ENCODE measurements at regions not wholly inside any gene's neighbourhood (a gene's known extent, or its start where the extent isn't known, plus 50 kb on each side); places are given as distances from the start of the nearest gene placed in this dataset.

GRCh38 chr13:83622422-83622784 lies 259.9 kb downstream of the SLITRK1 start:
- Histone ChIP-seq H3K36me3 (replicated peaks) (no peaks in the 10 kb centered on the region), H3K27ac (no peak overlapping the region), H3K27me3 (replicated peaks) (no peaks in the 10 kb centered on the region), H3K4me3 (ENCODE audit: low read depth, low read length) (no peak overlapping the region)
- TF ChIP-seq, protein P1, sequence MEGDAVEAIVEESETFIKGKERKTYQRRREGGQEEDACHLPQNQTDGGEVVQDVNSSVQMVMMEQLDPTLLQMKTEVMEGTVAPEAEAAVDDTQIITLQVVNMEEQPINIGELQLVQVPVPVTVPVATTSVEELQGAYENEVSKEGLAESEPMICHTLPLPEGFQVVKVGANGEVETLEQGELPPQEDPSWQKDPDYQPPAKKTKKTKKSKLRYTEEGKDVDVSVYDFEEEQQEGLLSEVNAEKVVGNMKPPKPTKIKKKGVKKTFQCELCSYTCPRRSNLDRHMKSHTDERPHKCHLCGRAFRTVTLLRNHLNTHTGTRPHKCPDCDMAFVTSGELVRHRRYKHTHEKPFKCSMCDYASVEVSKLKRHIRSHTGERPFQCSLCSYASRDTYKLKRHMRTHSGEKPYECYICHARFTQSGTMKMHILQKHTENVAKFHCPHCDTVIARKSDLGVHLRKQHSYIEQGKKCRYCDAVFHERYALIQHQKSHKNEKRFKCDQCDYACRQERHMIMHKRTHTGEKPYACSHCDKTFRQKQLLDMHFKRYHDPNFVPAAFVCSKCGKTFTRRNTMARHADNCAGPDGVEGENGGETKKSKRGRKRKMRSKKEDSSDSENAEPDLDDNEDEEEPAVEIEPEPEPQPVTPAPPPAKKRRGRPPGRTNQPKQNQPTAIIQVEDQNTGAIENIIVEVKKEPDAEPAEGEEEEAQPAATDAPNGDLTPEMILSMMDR (IDR thresholded peaks at IDR 0.05; ENCODE audit: low read depth, low read length, missing control alignments): no peak
- peak; percentile 76 for DNase-seq
- in situ Hi-C loops (cut with HindIII; ENCODE audit: low pct_ligation_motif_present, low sequenced_read_pairs): no loop called here

GRCh38 chr13:83621765-83622421 lies 260.4 kb downstream of the SLITRK1 start:
- no peaks in the 10 kb centered on the region for H3K27me3 ChIP-seq (replicated peaks)
- H3K36me3 ChIP-seq (replicated peaks): no peaks in the 10 kb centered on the region
- in situ Hi-C loops (cut with HindIII; ENCODE audit: low pct_ligation_motif_present, low sequenced_read_pairs): no loop called here
- no peak for DNase-seq
- H3K27ac ChIP-seq: no peak overlapping the region
- TF ChIP-seq, protein P1 (IDR thresholded peaks at IDR 0.05; ENCODE audit: low read depth, low read length, missing control alignments): no peak
- H3K4me3 ChIP-seq (ENCODE audit: low read depth, low read length): no peak overlapping the region

- in situ Hi-C loops (cut with HindIII; ENCODE audit: low pct_ligation_motif_present, low sequenced_read_pairs): no loop called here
- H3K4me3 ChIP-seq (ENCODE audit: low read depth, low read length): no peak overlapping the region
- TF ChIP-seq, protein P1 (IDR thresholded peaks at IDR 0.05; ENCODE audit: low read depth, low read length, missing control alignments): no peak
- DNase-seq: peak; percentile 4
- H3K27me3 ChIP-seq (replicated peaks): no peaks in the 10 kb centered on the region
- no peaks in the 10 kb centered on the region for H3K36me3 ChIP-seq (replicated peaks)
- no peak overlapping the region for H3K27ac ChIP-seq
Observed at GRCh38 chr13:83620530-83621220, 261.6 kb downstream of the SLITRK1 start.

- no peak overlapping the region for H3K4me3 ChIP-seq (ENCODE audit: low read depth, low read length)
- in situ Hi-C loops (cut with HindIII; ENCODE audit: low pct_ligation_motif_present, low sequenced_read_pairs): no loop called here
- peak; percentile 18 for DNase-seq
- no peak overlapping the region for H3K27ac ChIP-seq
- TF ChIP-seq, protein P1 (IDR thresholded peaks at IDR 0.05; ENCODE audit: low read depth, low read length, missing control alignments): no peak
- H3K27me3 ChIP-seq (replicated peaks): no peaks in the 10 kb centered on the region
- no peaks in the 10 kb centered on the region for H3K36me3 ChIP-seq (replicated peaks)
Observed at GRCh38 chr13:83618966-83619365, 263.3 kb downstream of the SLITRK1 start.

- TF ChIP-seq, protein P1 (IDR thresholded peaks at IDR 0.05; ENCODE audit: low read depth, low read length, missing control alignments): no peak
- Histone ChIP-seq H3K27me3 (replicated peaks) (no peaks in the 10 kb centered on the region), H3K4me3 (ENCODE audit: low read depth, low read length) (no peak overlapping the region), H3K27ac (no peak overlapping the region), H3K36me3 (replicated peaks) (no peaks in the 10 kb centered on the region)
- in situ Hi-C loops (cut with HindIII; ENCODE audit: low pct_ligation_motif_present, low sequenced_read_pairs): no loop called here
- no peak for DNase-seq
Observed at GRCh38 chr13:83613524-83613923, 268.8 kb downstream of the SLITRK1 start.
